ENCODE measurements at regions not wholly inside any gene's neighbourhood (a gene's known extent, or its start where the extent isn't known, plus 50 kb on each side); places are given as distances from the start of the nearest gene placed in this dataset.

DNA sequence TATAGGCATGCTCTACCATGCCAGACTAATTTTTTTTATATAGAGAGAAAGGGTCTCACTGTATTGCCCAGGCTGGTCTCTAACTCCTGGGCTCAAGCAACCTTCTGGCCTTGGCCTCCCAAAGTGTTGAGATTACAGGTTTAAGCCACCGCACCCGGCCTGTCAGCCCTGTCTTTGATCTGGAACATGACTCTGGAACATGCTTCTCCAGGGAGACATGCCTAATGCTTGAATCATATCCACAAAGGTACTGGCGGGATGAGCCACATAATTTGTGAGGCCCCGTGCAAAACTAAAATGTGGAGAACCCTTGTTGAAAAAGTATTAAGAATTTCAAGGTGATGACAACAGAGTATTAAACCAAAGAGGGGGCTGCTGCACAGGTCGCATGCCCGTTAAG, 282.8 kb downstream of the ARHGAP12 start:
- Mint-ChIP-seq H3K27me3 (ENCODE audit: low read depth) (no peaks in the 10 kb centered on the region), H3K36me3 (ENCODE audit: low read depth) (no peaks in the 10 kb centered on the region), H3K4me1 (ENCODE audit: low read depth) (peaks cover 31% of the 10 kb centered on the region), H3K9me3 (ENCODE audit: low read depth) (peaks cover 14% of the 10 kb centered on the region), H3K27ac (ENCODE audit: unreplicated experiment) (no peak overlapping the region), H3K4me3 (ENCODE audit: unreplicated experiment) (no peak overlapping the region)
- TF ChIP-seq, protein P1, sequence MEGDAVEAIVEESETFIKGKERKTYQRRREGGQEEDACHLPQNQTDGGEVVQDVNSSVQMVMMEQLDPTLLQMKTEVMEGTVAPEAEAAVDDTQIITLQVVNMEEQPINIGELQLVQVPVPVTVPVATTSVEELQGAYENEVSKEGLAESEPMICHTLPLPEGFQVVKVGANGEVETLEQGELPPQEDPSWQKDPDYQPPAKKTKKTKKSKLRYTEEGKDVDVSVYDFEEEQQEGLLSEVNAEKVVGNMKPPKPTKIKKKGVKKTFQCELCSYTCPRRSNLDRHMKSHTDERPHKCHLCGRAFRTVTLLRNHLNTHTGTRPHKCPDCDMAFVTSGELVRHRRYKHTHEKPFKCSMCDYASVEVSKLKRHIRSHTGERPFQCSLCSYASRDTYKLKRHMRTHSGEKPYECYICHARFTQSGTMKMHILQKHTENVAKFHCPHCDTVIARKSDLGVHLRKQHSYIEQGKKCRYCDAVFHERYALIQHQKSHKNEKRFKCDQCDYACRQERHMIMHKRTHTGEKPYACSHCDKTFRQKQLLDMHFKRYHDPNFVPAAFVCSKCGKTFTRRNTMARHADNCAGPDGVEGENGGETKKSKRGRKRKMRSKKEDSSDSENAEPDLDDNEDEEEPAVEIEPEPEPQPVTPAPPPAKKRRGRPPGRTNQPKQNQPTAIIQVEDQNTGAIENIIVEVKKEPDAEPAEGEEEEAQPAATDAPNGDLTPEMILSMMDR (IDR thresholded peaks at IDR 0.05): no peak
- no peak for DNase-seq (ENCODE audit: low spot score)

DNA sequence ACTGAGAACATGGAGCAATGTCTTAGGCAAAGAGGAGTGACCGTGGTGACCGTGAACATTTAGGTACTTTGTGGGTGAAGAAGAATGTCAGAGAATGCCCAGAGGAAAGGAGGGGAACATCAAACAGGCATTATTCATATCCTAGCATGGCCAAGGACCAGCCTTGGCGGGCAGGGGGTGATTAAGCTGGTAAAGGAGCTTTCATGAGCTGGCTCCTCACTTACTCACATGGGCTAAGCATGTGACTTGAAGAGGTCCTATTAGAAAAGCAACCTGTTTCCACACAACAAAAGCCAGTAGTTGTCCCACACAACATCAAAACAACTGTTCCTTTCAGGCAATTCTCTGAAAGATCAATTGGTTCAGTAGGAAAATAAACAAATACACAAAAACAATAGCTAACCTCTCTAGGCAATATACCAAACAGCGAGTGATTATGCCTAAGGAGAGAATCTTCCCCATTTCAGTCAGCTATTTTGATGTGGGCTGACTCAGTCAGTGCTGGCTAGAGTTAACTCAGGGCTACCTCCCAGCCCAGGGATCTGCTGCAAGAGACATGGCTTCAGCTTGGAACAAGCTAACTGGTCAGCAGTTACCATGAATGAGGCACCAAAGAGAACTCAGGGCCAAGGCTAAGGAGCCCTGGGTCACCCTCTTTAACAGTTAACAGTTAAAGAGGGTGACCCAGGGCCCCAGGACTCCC, 283.5 kb downstream of the ARHGAP12 start:
- DNase-seq (ENCODE audit: low spot score): no peak
- no peak overlapping the region for H3K27ac Mint-ChIP-seq (ENCODE audit: unreplicated experiment)

DNA sequence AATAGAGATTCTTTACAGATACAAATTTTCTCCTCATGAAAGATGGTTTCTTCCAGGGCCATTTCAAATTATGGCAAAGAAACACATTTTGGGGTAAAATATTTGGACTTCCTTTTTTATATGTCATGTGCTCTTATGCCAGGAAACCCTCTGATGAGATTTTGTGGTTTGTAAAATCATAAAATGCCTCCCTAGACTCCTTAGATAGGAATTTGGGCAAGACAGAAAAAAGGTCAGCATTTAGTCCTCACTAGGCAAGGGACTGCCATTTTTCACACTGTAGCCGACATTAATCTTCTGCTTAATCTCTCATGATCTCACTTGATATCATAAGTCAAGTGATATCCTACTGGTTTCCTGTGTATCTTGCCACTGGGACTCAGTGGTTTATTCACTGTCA, 286.4 kb downstream of the ARHGAP12 start:
- TF ChIP-seq, protein P1 (IDR thresholded peaks at IDR 0.05): no peak
- Mint-ChIP-seq H3K9me3 (ENCODE audit: low read depth) (peaks cover 23% of the 10 kb centered on the region), H3K4me3 (ENCODE audit: unreplicated experiment) (no peak overlapping the region), H3K27me3 (ENCODE audit: low read depth) (no peaks in the 10 kb centered on the region), H3K4me1 (ENCODE audit: low read depth) (no peaks in the 10 kb centered on the region), H3K27ac (ENCODE audit: unreplicated experiment) (no peak overlapping the region), H3K36me3 (ENCODE audit: low read depth) (peaks cover 6% of the 10 kb centered on the region)
- no peak for DNase-seq (ENCODE audit: low spot score)

More for the DNA sequence above, 283.5 kb downstream of the ARHGAP12 start:
- Mint-ChIP-seq H3K4me3 (ENCODE audit: unreplicated experiment) (no peak overlapping the region), H3K27me3 (ENCODE audit: low read depth) (no peaks in the 10 kb centered on the region), H3K36me3 (ENCODE audit: low read depth) (no peaks in the 10 kb centered on the region), H3K9me3 (ENCODE audit: low read depth) (peaks cover 17% of the 10 kb centered on the region), H3K4me1 (ENCODE audit: low read depth) (peaks cover 24% of the 10 kb centered on the region)
- TF ChIP-seq, protein P1 (IDR thresholded peaks at IDR 0.05): no peak

DNA sequence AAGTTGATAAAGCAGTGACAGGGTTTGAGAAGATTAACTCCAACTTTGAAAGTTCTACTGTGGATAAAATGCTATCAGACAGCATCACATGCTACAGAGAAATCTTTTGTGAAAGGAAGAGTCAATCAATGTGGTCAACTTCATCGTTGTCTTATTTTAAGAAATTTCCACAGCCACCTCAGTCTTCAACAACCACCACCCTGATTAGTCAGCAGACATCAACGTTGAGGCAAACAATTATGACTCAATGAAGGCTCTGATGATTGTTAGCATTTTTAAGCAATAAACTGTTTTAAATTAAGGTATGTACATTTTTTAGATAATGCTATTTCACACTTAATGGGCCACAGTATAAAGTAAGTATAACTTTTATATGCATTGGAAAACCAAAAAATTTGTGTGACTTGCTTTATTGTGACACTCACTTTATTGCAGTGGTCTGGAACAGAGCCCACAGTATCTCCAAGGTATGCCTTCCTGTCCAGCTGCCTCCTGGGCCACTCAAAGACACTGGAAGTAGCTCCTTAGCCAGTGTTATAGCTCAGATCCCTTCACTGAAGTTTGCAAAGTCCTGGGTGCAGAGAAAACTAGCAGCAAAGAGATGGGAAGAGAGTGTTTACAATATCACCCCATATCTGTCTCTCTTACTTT, 293.1 kb downstream of the ARHGAP12 start:
- peaks cover 6% of the 10 kb centered on the region for H3K36me3 Mint-ChIP-seq (ENCODE audit: low read depth)
- peaks cover 3% of the 10 kb centered on the region for H3K4me1 Mint-ChIP-seq (ENCODE audit: low read depth)
- H3K9me3 Mint-ChIP-seq (ENCODE audit: low read depth): peaks cover 19% of the 10 kb centered on the region
- TF ChIP-seq, protein P1 (IDR thresholded peaks at IDR 0.05): no peak
- no peak overlapping the region for H3K27ac Mint-ChIP-seq (ENCODE audit: unreplicated experiment)
- DNase-seq (ENCODE audit: low spot score): no peak
- no peaks in the 10 kb centered on the region for H3K27me3 Mint-ChIP-seq (ENCODE audit: low read depth)
- H3K4me3 Mint-ChIP-seq (ENCODE audit: unreplicated experiment): no peak overlapping the region

DNA sequence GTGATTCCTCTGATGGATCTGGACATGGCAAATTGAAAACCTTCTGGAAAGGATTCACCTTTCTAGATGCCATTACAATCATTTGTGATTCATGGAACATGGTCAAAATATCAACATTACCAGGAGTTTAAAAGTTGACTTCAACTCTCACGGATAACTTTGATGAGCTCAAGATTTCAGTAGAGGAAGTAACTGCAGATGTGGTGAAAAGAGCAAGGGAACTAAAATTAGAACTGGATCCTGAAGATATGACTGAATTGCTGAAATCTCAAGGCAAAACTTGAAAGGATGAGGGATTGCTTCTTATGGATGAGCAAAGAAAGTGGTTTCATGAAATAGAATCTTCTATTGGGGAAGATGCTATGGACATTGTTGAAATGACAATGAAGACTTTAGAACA, 293.6 kb downstream of the ARHGAP12 start:
- Mint-ChIP-seq H3K36me3 (ENCODE audit: low read depth) (peaks cover 6% of the 10 kb centered on the region), H3K27me3 (ENCODE audit: low read depth) (no peaks in the 10 kb centered on the region), H3K27ac (ENCODE audit: unreplicated experiment) (no peak overlapping the region), H3K4me3 (ENCODE audit: unreplicated experiment) (no peak overlapping the region), H3K9me3 (ENCODE audit: low read depth) (peaks cover 23% of the 10 kb centered on the region), H3K4me1 (ENCODE audit: low read depth) (peaks cover 3% of the 10 kb centered on the region)
- DNase-seq (ENCODE audit: low spot score): no peak
- TF ChIP-seq, protein P1 (IDR thresholded peaks at IDR 0.05): no peak
